Stomach smooth muscle (tissue), 2 donors: ENCODE measurements at regions not wholly inside any gene's neighbourhood (a gene's known extent, or its start where the extent isn't known, plus 50 kb on each side); places are given as distances from the start of the nearest gene placed in this dataset.

Experiments
- H3K27ac ChIP-seq: one replicate; pipeline ENCODE4 v1.7.0; 2013; ENCODE audit warnings: mild to moderate bottlenecking, low read length, inconsistent platforms
- H3K27me3 ChIP-seq, 2 donors: one replicate each; pipeline ENCODE4 v1.7.0; 2013; ENCODE audit warnings: low read length in 2 of 2; ENCODE audit not compliant: insufficient read depth in 2 of 2, control insufficient read depth in 1 of 2
- H3K36me3 ChIP-seq, 2 donors: one replicate each; pipeline ENCODE4 v1.7.0; 2013; ENCODE audit warnings: low read length in 2 of 2; ENCODE audit not compliant: control insufficient read depth in 2 of 2, insufficient read depth in 2 of 2
- H3K4me1 ChIP-seq: one replicate; pipeline ENCODE4 v1.7.0; 2013; ENCODE audit warnings: low read length; ENCODE audit not compliant: control insufficient read depth, insufficient read depth
- H3K4me3 ChIP-seq, 2 donors: one replicate each; pipeline ENCODE4 v1.7.0; 2013; ENCODE audit warnings: low read length in 2 of 2
- H3K9ac ChIP-seq, 2 donors: one replicate each; pipeline ENCODE4 v1.7.0; 2013; ENCODE audit warnings: low read length in 2 of 2, mild to moderate bottlenecking in 1 of 2
- H3K9me3 ChIP-seq, 2 donors: one replicate each; pipeline ENCODE4 v1.7.0; 2013; ENCODE audit warnings: low read length in 2 of 2; ENCODE audit not compliant: control insufficient read depth in 2 of 2
- donor health status: healthy.
- donor health status: Pancreatic carcinoma.

- Histone ChIP-seq H3K27me3 (no peaks in the 10 kb centered on the region), H3K9ac (no peak overlapping the region), H3K27ac (no peak overlapping the region), H3K9me3 (no peaks in the 10 kb centered on the region), H3K4me3 (no peak overlapping the region), H3K36me3 (no peaks in the 10 kb centered on the region), H3K4me1 (no peaks in the 10 kb centered on the region)
Observed at GRCh38 chr10:106310596-106310995, 853.9 kb downstream of the SORCS1 start.

DNA sequence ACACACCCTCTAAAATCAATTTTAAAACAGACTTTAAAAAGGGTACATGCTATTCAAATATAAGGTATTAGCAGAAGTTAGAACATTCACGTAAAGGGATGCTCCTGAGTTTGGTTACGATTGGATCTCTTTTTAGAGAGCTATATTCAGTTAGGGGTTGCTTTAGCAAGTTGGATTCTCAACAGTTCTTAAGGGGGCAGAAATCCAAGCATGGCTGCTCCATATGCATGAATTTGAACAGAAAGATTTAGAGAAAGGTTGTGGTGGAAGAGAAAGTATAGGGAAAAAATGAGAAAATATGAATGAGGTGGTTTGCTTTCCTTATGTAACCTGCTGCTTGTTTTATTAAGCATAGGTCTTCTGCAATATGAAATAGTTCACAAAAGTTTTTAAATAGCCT lies 855.1 kb downstream of the SORCS1 start:
- Histone ChIP-seq H3K27ac (no peak overlapping the region), H3K4me3 (no peak overlapping the region), H3K36me3 (no peaks in the 10 kb centered on the region), H3K9ac (no peak overlapping the region), H3K27me3 (no peaks in the 10 kb centered on the region), H3K4me1 (no peaks in the 10 kb centered on the region), H3K9me3 (no peaks in the 10 kb centered on the region)

- Histone ChIP-seq H3K27me3 (no peaks in the 10 kb centered on the region), H3K9me3 (no peaks in the 10 kb centered on the region), H3K36me3 (no peaks in the 10 kb centered on the region), H3K4me1 (no peaks in the 10 kb centered on the region), H3K27ac (no peak overlapping the region), H3K9ac (no peak overlapping the region), H3K4me3 (no peak overlapping the region)
Observed at GRCh38 chr10:106308284-106308683, 856.2 kb downstream of the SORCS1 start.

GRCh38 chr10:106304056-106304455 lies 860.5 kb downstream of the SORCS1 start:
- no peak overlapping the region for H3K4me3 ChIP-seq
- H3K27me3 ChIP-seq = no peaks in the 10 kb centered on the region
- H3K9me3 ChIP-seq = no peaks in the 10 kb centered on the region
- no peak overlapping the region for H3K27ac ChIP-seq
- H3K9ac ChIP-seq = no peak overlapping the region
- H3K36me3 ChIP-seq = no peaks in the 10 kb centered on the region
- H3K4me1 ChIP-seq = no peaks in the 10 kb centered on the region

GRCh38 chr10:106302961-106303360 lies 861.5 kb downstream of the SORCS1 start:
- no peak overlapping the region for H3K27ac ChIP-seq

GRCh38 chr10:106301146-106301545 lies 863.4 kb downstream of the SORCS1 start:
- Histone ChIP-seq H3K4me1 (no peaks in the 10 kb centered on the region), H3K9me3 (no peaks in the 10 kb centered on the region), H3K27ac (no peak overlapping the region), H3K9ac (no peak overlapping the region), H3K27me3 (no peaks in the 10 kb centered on the region), H3K36me3 (no peaks in the 10 kb centered on the region), H3K4me3 (no peak overlapping the region)

More at GRCh38 chr10:106302961-106303360, 861.5 kb downstream of the SORCS1 start:
- no peak overlapping the region for H3K4me3 ChIP-seq
- H3K27me3 ChIP-seq = no peaks in the 10 kb centered on the region
- no peaks in the 10 kb centered on the region for H3K9me3 ChIP-seq
- H3K9ac ChIP-seq = no peak overlapping the region
- H3K36me3 ChIP-seq = no peaks in the 10 kb centered on the region
- no peaks in the 10 kb centered on the region for H3K4me1 ChIP-seq

GRCh38 chr10:106296750-106297392 lies 867.6 kb downstream of the SORCS1 start:
- no peaks in the 10 kb centered on the region for H3K4me1 ChIP-seq
- no peaks in the 10 kb centered on the region for H3K27me3 ChIP-seq

GRCh38 chr10:106284802-106285587 lies 879.5 kb downstream of the SORCS1 start:
- H3K9me3 ChIP-seq = peaks cover 0 to 3% of the 10 kb centered on the region in 2 donors
- no peak overlapping the region for H3K27ac ChIP-seq
- no peak overlapping the region for H3K4me3 ChIP-seq
- H3K27me3 ChIP-seq = no peaks in the 10 kb centered on the region
- H3K4me1 ChIP-seq = no peaks in the 10 kb centered on the region
- no peak overlapping the region for H3K9ac ChIP-seq
- no peaks in the 10 kb centered on the region for H3K36me3 ChIP-seq

More at GRCh38 chr10:106296750-106297392, 867.6 kb downstream of the SORCS1 start:
- Histone ChIP-seq H3K27ac (no peak overlapping the region), H3K9me3 (no peaks in the 10 kb centered on the region), H3K36me3 (no peaks in the 10 kb centered on the region), H3K4me3 (no peak overlapping the region), H3K9ac (no peak overlapping the region)

- Histone ChIP-seq H3K36me3 (no peaks in the 10 kb centered on the region), H3K9me3 (peaks cover 0 to 3% of the 10 kb centered on the region in 2 donors), H3K9ac (no peak overlapping the region), H3K27me3 (no peaks in the 10 kb centered on the region), H3K4me3 (no peak overlapping the region), H3K27ac (no peak overlapping the region), H3K4me1 (no peaks in the 10 kb centered on the region)
Observed at GRCh38 chr10:106280896-106281460, 883.5 kb downstream of the SORCS1 start.

DNA sequence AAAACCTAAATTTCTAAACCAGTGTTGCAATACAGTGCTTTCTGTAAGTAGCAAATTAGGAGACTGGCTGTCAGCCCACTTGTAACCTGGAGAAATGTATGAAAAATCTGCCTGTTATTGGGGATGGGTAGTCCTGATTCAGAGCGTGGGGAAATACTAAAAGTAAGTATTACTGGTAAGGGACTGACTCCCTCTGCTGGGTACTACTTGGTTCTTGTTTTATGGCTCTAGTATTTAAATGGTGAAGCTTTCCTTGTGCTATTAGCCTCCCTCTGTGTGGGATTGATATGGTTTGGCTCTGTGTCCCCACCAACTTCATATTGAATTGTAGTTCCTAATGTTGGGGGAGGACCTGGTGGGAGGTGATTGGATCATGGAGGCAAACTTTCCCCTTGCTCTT lies 886.1 kb downstream of the SORCS1 start:
- peaks cover 0 to 3% of the 10 kb centered on the region in 2 donors for H3K9me3 ChIP-seq
- no peak overlapping the region for H3K9ac ChIP-seq
- H3K27ac ChIP-seq = no peak overlapping the region
- no peak overlapping the region for H3K4me3 ChIP-seq
- no peaks in the 10 kb centered on the region for H3K36me3 ChIP-seq
- H3K27me3 ChIP-seq = no peaks in the 10 kb centered on the region
- no peaks in the 10 kb centered on the region for H3K4me1 ChIP-seq

DNA sequence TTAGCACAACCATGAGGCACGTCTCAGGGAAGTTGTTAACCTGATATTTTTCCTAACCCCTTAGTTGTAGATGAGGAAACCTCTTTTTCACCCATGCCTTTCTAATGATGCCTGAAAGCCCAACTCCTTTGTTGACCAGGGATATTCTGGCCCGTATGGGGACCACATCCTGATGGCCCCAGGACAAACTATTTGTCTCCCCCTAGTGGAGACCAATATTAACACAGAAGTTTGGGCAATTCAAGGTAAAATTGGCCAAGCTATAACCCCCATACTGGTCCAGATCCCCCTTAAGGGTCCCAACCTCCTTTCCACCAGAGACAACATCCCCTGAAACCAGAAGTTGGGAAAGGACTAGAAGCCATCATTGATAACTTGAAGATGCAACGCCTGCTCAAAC lies 893.3 kb downstream of the SORCS1 start:
- no peaks in the 10 kb centered on the region for H3K4me1 ChIP-seq
- H3K36me3 ChIP-seq = no peaks in the 10 kb centered on the region
- H3K9me3 ChIP-seq = no peaks in the 10 kb centered on the region
- no peak overlapping the region for H3K27ac ChIP-seq
- H3K9ac ChIP-seq = no peak overlapping the region
- no peaks in the 10 kb centered on the region for H3K27me3 ChIP-seq
- H3K4me3 ChIP-seq = no peak overlapping the region
